Left lung (tissue), 4 donors: ENCODE measurements at regions not wholly inside any gene's neighbourhood (a gene's known extent, or its start where the extent isn't known, plus 50 kb on each side); places are given as distances from the start of the nearest gene placed in this dataset.

Experiments
- ATAC-seq: fragments of 200-7000 bp; cut with Tn5 transposase; one replicate; pipeline ENCODE4 v1.9.1; 2020; ENCODE audit warnings: moderate library complexity
- DNase-seq, 4 donors: peaks; one replicate each; pipeline ENCODE4 v3.0.0-alpha.2; 2013 to 2020
- H3K27ac ChIP-seq, 2 donors: fragments of 200-600 bp; sonication (generic) in 1 of 2; one replicate each; pipeline versions ENCODE4 v1.5.0 to v1.8.0; 2020 to 2021
- H3K27me3 ChIP-seq, 2 donors: fragments of 200-600 bp; sonication (generic) in 1 of 2; one replicate each; pipeline versions ENCODE4 v1.5.0 to v1.8.0; 2020 to 2021
- H3K36me3 ChIP-seq, 2 donors: fragments of 200-600 bp; sonication (generic) in 1 of 2; one replicate each; pipeline versions ENCODE4 v1.5.0 to v1.8.0; 2020 to 2021
- H3K4me1 ChIP-seq, 2 donors: fragments of 200-600 bp; one replicate each; pipeline ENCODE4 v1.8.0; 2021
- H3K4me3 ChIP-seq, 2 donors: fragments of 200-600 bp; sonication (generic) in 1 of 2; one replicate each; pipeline versions ENCODE4 v1.5.0 to v1.8.0; 2020 to 2021; ENCODE audit warnings: mild to moderate bottlenecking in 1 of 2
- H3K9me3 ChIP-seq, 2 donors: fragments of 200-600 bp; sonication (generic) in 1 of 2; one replicate each; pipeline versions ENCODE4 v1.5.0 to v1.8.0; 2020 to 2021
- intact Hi-C, 2 donors: fragments of 100-400 bp; cut with DNase I; formaldehyde crosslinking; loops; one replicate each; pipeline versions ENCODE4 v1.11.2 to v1.14.2; 2022
- TF ChIP-seq, protein P1 (sequence below), 2 donors: fragments of 200-600 bp; sonication (generic) in 1 of 2; IDR thresholded peaks; one replicate each; pipeline versions ENCODE4 v1.5.0 to v1.8.0; 2021; ENCODE audit warnings: antibody characterized with exemption in 2 of 2
- donor health status: DM: no; HTN: yes; CAD: no.
- donor health status: DM: no; HTN: no; CAD: no.

DNA sequence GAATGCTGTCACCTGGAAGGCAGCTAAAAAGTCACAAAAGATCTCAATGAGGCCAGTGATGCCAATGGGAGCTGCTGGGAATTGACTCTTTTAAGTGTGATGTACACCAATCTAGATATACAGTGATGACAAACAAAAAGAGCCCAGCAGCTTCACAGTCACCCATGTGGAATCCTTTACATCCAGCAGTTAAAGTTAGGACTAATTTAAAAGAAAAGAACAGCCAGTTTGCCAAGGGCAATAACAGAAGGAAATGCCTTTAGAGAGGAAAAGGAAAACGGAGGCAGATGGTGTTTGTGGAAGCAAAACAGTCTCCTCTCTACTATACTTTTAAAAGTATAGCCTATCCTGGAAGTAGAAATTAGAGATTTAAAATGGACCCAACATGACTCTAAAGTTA, 873.5 kb downstream of the EPHA7 start:
- TF ChIP-seq, protein P1, sequence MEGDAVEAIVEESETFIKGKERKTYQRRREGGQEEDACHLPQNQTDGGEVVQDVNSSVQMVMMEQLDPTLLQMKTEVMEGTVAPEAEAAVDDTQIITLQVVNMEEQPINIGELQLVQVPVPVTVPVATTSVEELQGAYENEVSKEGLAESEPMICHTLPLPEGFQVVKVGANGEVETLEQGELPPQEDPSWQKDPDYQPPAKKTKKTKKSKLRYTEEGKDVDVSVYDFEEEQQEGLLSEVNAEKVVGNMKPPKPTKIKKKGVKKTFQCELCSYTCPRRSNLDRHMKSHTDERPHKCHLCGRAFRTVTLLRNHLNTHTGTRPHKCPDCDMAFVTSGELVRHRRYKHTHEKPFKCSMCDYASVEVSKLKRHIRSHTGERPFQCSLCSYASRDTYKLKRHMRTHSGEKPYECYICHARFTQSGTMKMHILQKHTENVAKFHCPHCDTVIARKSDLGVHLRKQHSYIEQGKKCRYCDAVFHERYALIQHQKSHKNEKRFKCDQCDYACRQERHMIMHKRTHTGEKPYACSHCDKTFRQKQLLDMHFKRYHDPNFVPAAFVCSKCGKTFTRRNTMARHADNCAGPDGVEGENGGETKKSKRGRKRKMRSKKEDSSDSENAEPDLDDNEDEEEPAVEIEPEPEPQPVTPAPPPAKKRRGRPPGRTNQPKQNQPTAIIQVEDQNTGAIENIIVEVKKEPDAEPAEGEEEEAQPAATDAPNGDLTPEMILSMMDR (IDR thresholded peaks at IDR 0.05) = no peak
- Histone ChIP-seq H3K27ac (no peak overlapping the region), H3K27me3 (no peaks in the 10 kb centered on the region), H3K4me3 (no peak overlapping the region), H3K4me1 (no peaks in the 10 kb centered on the region), H3K9me3 (peaks cover 0 to 1% of the 10 kb centered on the region in 2 donors), H3K36me3 (no peaks in the 10 kb centered on the region)
- ATAC-seq = no peak
- DNase-seq = no peak
- intact Hi-C loops = no loop called here

DNA sequence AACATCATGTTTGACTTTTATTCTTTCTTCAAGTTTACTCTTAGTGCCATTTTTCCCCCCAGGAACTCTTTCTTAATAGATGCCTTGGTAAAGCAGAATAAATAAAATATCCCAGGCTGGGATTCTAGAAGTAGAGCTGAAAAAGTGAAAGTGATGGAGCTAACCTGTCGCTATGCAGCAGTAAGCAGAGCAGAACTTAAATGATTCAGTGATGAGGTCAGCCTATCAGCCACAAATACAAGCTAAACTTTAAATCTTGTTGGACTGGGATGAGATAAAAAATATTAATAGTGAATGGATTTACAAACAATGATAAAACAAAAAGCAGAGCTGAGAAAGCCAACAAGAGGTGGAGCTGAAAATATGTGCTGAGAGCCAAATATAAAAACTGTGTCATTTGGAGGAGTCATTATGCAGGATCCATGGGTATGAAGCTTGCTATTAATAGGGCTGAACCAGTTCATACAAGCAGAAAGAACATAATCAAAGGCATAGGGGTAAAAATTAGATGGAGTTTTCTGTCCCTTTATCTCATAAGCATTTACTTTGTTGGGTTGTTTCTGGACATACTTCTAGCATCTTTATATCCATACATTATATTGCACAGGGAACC, 877.8 kb downstream of the EPHA7 start:
- TF ChIP-seq, protein P1 (IDR thresholded peaks at IDR 0.05) = no peak
- ATAC-seq = no peak
- H3K36me3 ChIP-seq = no peaks in the 10 kb centered on the region
- H3K4me3 ChIP-seq = no peak overlapping the region
- no peaks in the 10 kb centered on the region for H3K27me3 ChIP-seq
- H3K4me1 ChIP-seq = no peaks in the 10 kb centered on the region
- no peak overlapping the region for H3K27ac ChIP-seq
- intact Hi-C loops = no loop called here
- no peak for DNase-seq
- no peaks in the 10 kb centered on the region for H3K9me3 ChIP-seq

DNA sequence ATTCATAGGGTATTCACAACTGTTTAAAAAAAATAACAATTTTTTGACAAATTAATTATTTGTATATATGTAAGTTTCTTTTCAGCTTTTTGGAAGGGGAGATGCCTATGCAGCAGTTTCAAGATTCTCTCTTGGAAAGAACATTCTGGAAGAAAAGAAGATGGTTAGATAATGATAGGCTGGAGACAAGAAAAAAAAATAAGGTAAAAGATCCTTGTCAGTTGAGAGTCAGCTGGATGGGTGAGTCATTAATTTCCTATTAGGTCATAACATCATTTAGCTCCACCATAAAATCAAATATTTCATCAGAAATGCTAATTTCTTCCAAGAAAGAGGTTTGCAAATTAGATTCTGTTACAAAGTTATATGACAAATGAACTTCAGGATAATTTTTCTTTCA, 880.4 kb downstream of the EPHA7 start:
- H3K36me3 ChIP-seq = no peaks in the 10 kb centered on the region
- no peak for DNase-seq
- no peaks in the 10 kb centered on the region for H3K4me1 ChIP-seq
- H3K27me3 ChIP-seq = no peaks in the 10 kb centered on the region
- ATAC-seq = no peak
- no peaks in the 10 kb centered on the region for H3K9me3 ChIP-seq
- intact Hi-C loops = no loop called here
- H3K27ac ChIP-seq = no peak overlapping the region
- no peak overlapping the region for H3K4me3 ChIP-seq
- TF ChIP-seq, protein P1 (IDR thresholded peaks at IDR 0.05) = no peak

DNA sequence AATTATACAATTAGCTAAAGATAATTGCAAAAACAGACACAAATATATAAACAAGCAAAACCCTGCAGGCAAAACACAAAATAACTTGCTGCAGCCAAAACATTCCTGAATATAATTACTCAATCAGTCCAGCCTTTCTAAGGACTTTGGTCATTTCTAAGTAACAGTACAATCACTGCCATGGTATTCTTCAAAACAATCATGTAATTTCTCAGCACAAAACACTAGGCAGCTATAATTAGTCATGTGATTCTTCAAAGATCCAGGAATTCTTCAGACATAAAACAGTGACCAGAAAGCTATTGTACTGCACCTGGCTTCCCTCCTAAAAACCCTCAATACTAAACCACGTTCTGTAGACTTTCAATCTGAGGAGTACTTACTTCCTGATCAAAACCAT, 881.1 kb downstream of the EPHA7 start:
- TF ChIP-seq, protein P1 (IDR thresholded peaks at IDR 0.05) = no peak
- DNase-seq = no peak

DNA sequence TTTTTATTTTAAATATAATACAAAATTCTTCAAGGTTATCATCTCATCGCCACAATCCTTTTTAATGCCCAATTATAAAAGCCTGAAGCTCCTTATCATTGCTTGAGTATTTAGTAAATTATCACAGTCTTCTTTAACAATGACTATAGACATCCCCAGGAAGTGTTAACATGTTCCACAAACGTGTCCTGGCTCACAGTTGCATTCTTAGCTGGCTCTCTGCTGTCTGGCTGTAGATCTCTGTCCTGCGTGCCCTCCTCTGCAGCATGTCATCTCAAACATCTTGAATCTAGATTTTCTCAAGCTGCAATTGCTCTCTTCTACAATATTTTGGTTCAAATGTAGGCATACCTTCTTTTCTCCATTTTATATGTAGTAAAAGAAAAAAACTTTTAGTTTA, 885.2 kb downstream of the EPHA7 start:
- Histone ChIP-seq H3K9me3 (no peaks in the 10 kb centered on the region), H3K36me3 (no peaks in the 10 kb centered on the region), H3K4me3 (no peak overlapping the region), H3K27ac (no peak overlapping the region), H3K4me1 (no peaks in the 10 kb centered on the region), H3K27me3 (no peaks in the 10 kb centered on the region)
- DNase-seq (no peak), ATAC-seq (no peak)
- TF ChIP-seq, protein P1 (IDR thresholded peaks at IDR 0.05) = no peak
- intact Hi-C loops = no loop called here

More for the DNA sequence above, 881.1 kb downstream of the EPHA7 start:
- H3K9me3 ChIP-seq = no peaks in the 10 kb centered on the region
- intact Hi-C loops = no loop called here
- no peak overlapping the region for H3K27ac ChIP-seq
- no peak for ATAC-seq
- H3K4me1 ChIP-seq = no peaks in the 10 kb centered on the region
- no peak overlapping the region for H3K4me3 ChIP-seq
- no peaks in the 10 kb centered on the region for H3K27me3 ChIP-seq
- no peaks in the 10 kb centered on the region for H3K36me3 ChIP-seq
